Fibroblast of mammary gland (primary cell): ENCODE measurements at regions not wholly inside any gene's neighbourhood (a gene's known extent, or its start where the extent isn't known, plus 50 kb on each side); places are given as distances from the start of the nearest gene placed in this dataset.

ENCODE experiments used
- DNase-seq: peaks from one replicate; pipeline ENCODE4 v3.0.0-alpha.2; 2010; ENCODE audit warnings: low read depth
- H3K4me3 ChIP-seq: 2 replicates; pipeline ENCODE4 v1.5.1; 2011; ENCODE audit warnings: low read depth, mild to moderate bottlenecking, low read length, moderate library complexity; ENCODE audit not compliant: control insufficient read depth
- CTCF ChIP-seq: conservative IDR thresholded peaks from 2 replicates; pipeline ENCODE4 v1.5.1; 2011; ENCODE audit warnings: low read depth, low read length, inconsistent platforms; ENCODE audit not compliant: control insufficient read depth, insufficient read depth

- no peak overlapping the region for H3K4me3 ChIP-seq
- no peak for TF ChIP-seq CTCF
- DNase-seq, result no peak
Observed at GRCh38 chr2:189940913-189941312, 121.6 kb downstream of the MSTN start.

- no peak for DNase-seq
- H3K4me3 ChIP-seq, result no peak overlapping the region
- TF ChIP-seq CTCF, result no peak
Observed at GRCh38 chr2:189937691-189938090, 124.8 kb downstream of the MSTN start.

GRCh38 chr2:189933911-189934399, 128.6 kb downstream of the MSTN start:
- H3K4me3 ChIP-seq, result no peak overlapping the region
- DNase-seq, result peak; percentile 76
- TF ChIP-seq CTCF, result no peak

- H3K4me3 ChIP-seq, result no peak overlapping the region
- DNase-seq, result no peak
- no peak for TF ChIP-seq CTCF
Observed at GRCh38 chr2:189933041-189933440, 129.5 kb downstream of the MSTN start.

GRCh38 chr2:189927823-189928222, 134.7 kb downstream of the MSTN start:
- TF ChIP-seq CTCF, result no peak
- peak; percentile 31 for DNase-seq
- no peak overlapping the region for H3K4me3 ChIP-seq
